NB4 (cell line): ENCODE measurements at regions not wholly inside any gene's neighbourhood (a gene's known extent, or its start where the extent isn't known, plus 50 kb on each side); places are given as distances from the start of the nearest gene placed in this dataset.

Source experiments
- CTCF ChIP-seq: IDR thresholded peaks from one replicate; pipeline ENCODE4 v1.5.1; 2012; ENCODE audit warnings: low read depth, low read length
- POLR2A ChIP-seq: IDR thresholded peaks from 2 replicates; pipeline ENCODE4 v1.6.1; 2011; ENCODE audit warnings: mild to moderate bottlenecking; ENCODE audit not compliant: insufficient read length; ENCODE audit errors: extremely low read depth

- TF ChIP-seq CTCF = no peak
- TF ChIP-seq POLR2A = no peak
Measured at GRCh38 chr2:60628026-60628425, 74.6 kb upstream of the BCL11A start.
